H1 (cell line): ENCODE measurements at regions not wholly inside any gene's neighbourhood (a gene's known extent, or its start where the extent isn't known, plus 50 kb on each side); places are given as distances from the start of the nearest gene placed in this dataset.

Experiments used
- FOSL1 ChIP-seq: IDR thresholded peaks from 2 replicates; pipeline ENCODE4 v1.6.1; 2011; ENCODE audit warnings: mild to moderate bottlenecking, low read depth, low read length, moderate library complexity; ENCODE audit not compliant: insufficient read depth
- TF ChIP-seq, protein P1 (sequence below): fragments of 300-600 bp; sonication (generic); IDR thresholded peaks from 2 replicates; pipeline ENCODE4 v1.7.1; 2012; ENCODE audit warnings: low read length, moderate library complexity, mild to moderate bottlenecking, inconsistent platforms; ENCODE audit not compliant: insufficient replicate concordance

DNA sequence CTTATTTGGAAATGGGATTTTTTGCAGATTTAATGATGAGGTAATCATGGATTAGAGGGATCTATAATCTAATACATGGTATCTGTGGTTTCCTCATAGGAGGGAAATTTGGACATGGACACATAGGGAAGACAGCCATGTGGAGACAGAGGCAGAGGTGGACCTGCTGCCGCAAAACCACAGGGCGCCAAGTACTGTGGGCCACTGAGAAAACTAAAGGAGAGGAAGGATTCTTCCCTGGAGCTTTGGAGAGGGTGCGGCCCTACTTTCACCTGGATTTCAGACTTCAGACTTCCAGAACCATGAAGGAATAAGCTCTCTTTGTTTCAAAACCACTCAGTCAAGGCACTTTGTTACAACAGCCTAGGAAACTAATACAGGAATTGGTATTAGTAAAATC is 149.4 kb upstream of the AKR1E2 start (continued):
- TF ChIP-seq, protein P1, sequence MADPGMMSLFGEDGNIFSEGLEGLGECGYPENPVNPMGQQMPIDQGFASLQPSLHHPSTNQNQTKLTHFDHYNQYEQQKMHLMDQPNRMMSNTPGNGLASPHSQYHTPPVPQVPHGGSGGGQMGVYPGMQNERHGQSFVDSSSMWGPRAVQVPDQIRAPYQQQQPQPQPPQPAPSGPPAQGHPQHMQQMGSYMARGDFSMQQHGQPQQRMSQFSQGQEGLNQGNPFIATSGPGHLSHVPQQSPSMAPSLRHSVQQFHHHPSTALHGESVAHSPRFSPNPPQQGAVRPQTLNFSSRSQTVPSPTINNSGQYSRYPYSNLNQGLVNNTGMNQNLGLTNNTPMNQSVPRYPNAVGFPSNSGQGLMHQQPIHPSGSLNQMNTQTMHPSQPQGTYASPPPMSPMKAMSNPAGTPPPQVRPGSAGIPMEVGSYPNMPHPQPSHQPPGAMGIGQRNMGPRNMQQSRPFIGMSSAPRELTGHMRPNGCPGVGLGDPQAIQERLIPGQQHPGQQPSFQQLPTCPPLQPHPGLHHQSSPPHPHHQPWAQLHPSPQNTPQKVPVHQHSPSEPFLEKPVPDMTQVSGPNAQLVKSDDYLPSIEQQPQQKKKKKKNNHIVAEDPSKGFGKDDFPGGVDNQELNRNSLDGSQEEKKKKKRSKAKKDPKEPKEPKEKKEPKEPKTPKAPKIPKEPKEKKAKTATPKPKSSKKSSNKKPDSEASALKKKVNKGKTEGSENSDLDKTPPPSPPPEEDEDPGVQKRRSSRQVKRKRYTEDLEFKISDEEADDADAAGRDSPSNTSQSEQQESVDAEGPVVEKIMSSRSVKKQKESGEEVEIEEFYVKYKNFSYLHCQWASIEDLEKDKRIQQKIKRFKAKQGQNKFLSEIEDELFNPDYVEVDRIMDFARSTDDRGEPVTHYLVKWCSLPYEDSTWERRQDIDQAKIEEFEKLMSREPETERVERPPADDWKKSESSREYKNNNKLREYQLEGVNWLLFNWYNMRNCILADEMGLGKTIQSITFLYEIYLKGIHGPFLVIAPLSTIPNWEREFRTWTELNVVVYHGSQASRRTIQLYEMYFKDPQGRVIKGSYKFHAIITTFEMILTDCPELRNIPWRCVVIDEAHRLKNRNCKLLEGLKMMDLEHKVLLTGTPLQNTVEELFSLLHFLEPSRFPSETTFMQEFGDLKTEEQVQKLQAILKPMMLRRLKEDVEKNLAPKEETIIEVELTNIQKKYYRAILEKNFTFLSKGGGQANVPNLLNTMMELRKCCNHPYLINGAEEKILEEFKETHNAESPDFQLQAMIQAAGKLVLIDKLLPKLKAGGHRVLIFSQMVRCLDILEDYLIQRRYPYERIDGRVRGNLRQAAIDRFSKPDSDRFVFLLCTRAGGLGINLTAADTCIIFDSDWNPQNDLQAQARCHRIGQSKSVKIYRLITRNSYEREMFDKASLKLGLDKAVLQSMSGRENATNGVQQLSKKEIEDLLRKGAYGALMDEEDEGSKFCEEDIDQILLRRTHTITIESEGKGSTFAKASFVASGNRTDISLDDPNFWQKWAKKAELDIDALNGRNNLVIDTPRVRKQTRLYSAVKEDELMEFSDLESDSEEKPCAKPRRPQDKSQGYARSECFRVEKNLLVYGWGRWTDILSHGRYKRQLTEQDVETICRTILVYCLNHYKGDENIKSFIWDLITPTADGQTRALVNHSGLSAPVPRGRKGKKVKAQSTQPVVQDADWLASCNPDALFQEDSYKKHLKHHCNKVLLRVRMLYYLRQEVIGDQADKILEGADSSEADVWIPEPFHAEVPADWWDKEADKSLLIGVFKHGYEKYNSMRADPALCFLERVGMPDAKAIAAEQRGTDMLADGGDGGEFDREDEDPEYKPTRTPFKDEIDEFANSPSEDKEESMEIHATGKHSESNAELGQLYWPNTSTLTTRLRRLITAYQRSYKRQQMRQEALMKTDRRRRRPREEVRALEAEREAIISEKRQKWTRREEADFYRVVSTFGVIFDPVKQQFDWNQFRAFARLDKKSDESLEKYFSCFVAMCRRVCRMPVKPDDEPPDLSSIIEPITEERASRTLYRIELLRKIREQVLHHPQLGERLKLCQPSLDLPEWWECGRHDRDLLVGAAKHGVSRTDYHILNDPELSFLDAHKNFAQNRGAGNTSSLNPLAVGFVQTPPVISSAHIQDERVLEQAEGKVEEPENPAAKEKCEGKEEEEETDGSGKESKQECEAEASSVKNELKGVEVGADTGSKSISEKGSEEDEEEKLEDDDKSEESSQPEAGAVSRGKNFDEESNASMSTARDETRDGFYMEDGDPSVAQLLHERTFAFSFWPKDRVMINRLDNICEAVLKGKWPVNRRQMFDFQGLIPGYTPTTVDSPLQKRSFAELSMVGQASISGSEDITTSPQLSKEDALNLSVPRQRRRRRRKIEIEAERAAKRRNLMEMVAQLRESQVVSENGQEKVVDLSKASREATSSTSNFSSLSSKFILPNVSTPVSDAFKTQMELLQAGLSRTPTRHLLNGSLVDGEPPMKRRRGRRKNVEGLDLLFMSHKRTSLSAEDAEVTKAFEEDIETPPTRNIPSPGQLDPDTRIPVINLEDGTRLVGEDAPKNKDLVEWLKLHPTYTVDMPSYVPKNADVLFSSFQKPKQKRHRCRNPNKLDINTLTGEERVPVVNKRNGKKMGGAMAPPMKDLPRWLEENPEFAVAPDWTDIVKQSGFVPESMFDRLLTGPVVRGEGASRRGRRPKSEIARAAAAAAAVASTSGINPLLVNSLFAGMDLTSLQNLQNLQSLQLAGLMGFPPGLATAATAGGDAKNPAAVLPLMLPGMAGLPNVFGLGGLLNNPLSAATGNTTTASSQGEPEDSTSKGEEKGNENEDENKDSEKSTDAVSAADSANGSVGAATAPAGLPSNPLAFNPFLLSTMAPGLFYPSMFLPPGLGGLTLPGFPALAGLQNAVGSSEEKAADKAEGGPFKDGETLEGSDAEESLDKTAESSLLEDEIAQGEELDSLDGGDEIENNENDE = no peak
- TF ChIP-seq FOSL1 = no peak
